H1 (cell line): ENCODE measurements at regions not wholly inside any gene's neighbourhood (a gene's known extent, or its start where the extent isn't known, plus 50 kb on each side); places are given as distances from the start of the nearest gene placed in this dataset.

ENCODE experiments used
- CTCF ChIA-PET: fragments of 300-600 bp; sonication (Branson Sonifier 250); formaldehyde crosslinking; loops from one replicate; lab custom pipeline; 2021; ENCODE audit not compliant: partially characterized antibody; lab: Charles Lee
- POLR2A ChIA-PET: fragments of 300-600 bp; sonication (Branson Sonifier 250); formaldehyde crosslinking; loops from one replicate; lab custom pipeline; 2021; ENCODE audit warnings: inconsistent platforms; ENCODE audit not compliant: partially characterized antibody; lab: Charles Lee
- DNase-seq, 2 experiments: peaks; one replicate each; pipeline versions ENCODE4 v3.0.0 to v3.0.0-alpha.2; 2010 to 2022; ENCODE audit warnings: low spot score in 2 of 2, low read depth in 1 of 2, mixed read lengths in 1 of 2
- FAIRE-seq: peaks from 2 replicates; lab custom pipeline; 2011; peaks lifted over from hg19 to GRCh38; lab: Jason Lieb, UNC
- H2AFZ ChIP-seq: 2 replicates; pipeline ENCODE4 v1.8.1; 2012; ENCODE audit warnings: low read length, inconsistent platforms
- H2AK5ac ChIP-seq: 2 replicates; pipeline ENCODE4 v1.6.1; 2013; ENCODE audit warnings: low read depth, low read length
- H2BK120ac ChIP-seq: replicated peaks from 2 replicates; pipeline ENCODE3; 2013; ENCODE audit warnings: low read depth, low read length, inconsistent platforms
- H2BK12ac ChIP-seq: 2 replicates; pipeline ENCODE4 v1.6.1; 2013; ENCODE audit warnings: low read depth, low read length
- H2BK15ac ChIP-seq: 2 replicates; pipeline ENCODE4 v1.6.1; 2013; ENCODE audit warnings: low read length
- H2BK20ac ChIP-seq: 2 replicates; pipeline ENCODE4 v1.6.1; 2013; ENCODE audit warnings: low read length
- H2BK5ac ChIP-seq: 2 replicates; pipeline ENCODE4 v1.6.1; 2013; ENCODE audit warnings: low read depth, low read length
- H3K14ac ChIP-seq: 2 replicates; pipeline ENCODE4 v1.6.1; 2013; ENCODE audit warnings: inconsistent platforms; ENCODE audit not compliant: insufficient read length
- H3K18ac ChIP-seq: 2 replicates; pipeline ENCODE4 v1.6.1; 2013; ENCODE audit warnings: low read length; ENCODE audit errors: extremely low read depth
- H3K23ac ChIP-seq: 2 replicates; pipeline ENCODE4 v1.6.1; 2013; ENCODE audit warnings: inconsistent platforms; ENCODE audit not compliant: insufficient read length
- H3K23me2 ChIP-seq: 2 replicates; pipeline ENCODE4 v1.6.1; 2013; ENCODE audit warnings: low read depth, low read length
- H3K27ac ChIP-seq: 2 replicates; pipeline ENCODE4 v1.6.1; 2011; ENCODE audit warnings: low read depth, low read length, inconsistent platforms
- H3K27me3 ChIP-seq, 4 experiments: replicated peaks in 1 of 4; 1 replicate in 1 of 4; 2 replicates in 3 of 4; pipeline versions ENCODE4 v1.6.1 to v1.8.1; 2011 to 2013; ENCODE audit warnings: low read length in 3 of 4, mild to moderate bottlenecking in 3 of 4, inconsistent platforms in 2 of 4, mixed read lengths in 2 of 4, moderate library complexity in 1 of 4; ENCODE audit not compliant: control insufficient read depth in 3 of 4, insufficient read depth in 3 of 4; ENCODE audit errors: extremely low read depth in 1 of 4
- H3K36me3 ChIP-seq, 4 experiments: 2 replicates each; pipeline versions ENCODE4 v1.6.1 to v1.8.1; 2011 to 2013; ENCODE audit warnings: mild to moderate bottlenecking in 4 of 4, low read length in 3 of 4, moderate library complexity in 2 of 4, control low read depth in 1 of 4, inconsistent platforms in 1 of 4; ENCODE audit not compliant: insufficient read depth in 4 of 4, control insufficient read depth in 2 of 4
- H3K4ac ChIP-seq: replicated peaks from 2 replicates; pipeline ENCODE3; 2013; ENCODE audit warnings: low read length, low read depth, mixed read lengths, inconsistent platforms; ENCODE audit not compliant: insufficient read length
- H3K4me1 ChIP-seq, 4 experiments: replicated peaks in 1 of 4; 1 replicate in 1 of 4; 2 replicates in 3 of 4; pipeline versions ENCODE4 v1.6.1 to v1.8.1; 2011 to 2013; ENCODE audit warnings: low read length in 3 of 4, inconsistent platforms in 2 of 4, mixed read lengths in 1 of 4; ENCODE audit not compliant: insufficient read depth in 4 of 4, control insufficient read depth in 3 of 4
- H3K4me2 ChIP-seq, 2 experiments: 2 replicates each; pipeline versions ENCODE4 v1.6.1 to v1.8.1; 2011 to 2013; ENCODE audit warnings: low read depth in 2 of 2, low read length in 2 of 2, control low read depth in 1 of 2, inconsistent platforms in 1 of 2, mild to moderate bottlenecking in 1 of 2; ENCODE audit not compliant: insufficient read depth in 1 of 2
- H3K4me3 ChIP-seq, 4 experiments: fragments of 200-600, 300-600 bp in 1 of 4; sonication (generic), shearing (Covaris generic), sonication (Bioruptor Twin) in 1 of 4; 2 replicates each; pipeline versions ENCODE4 v1.5.1 to v1.8.1; 2011 to 2016; ENCODE audit warnings: low read length in 4 of 4, low read depth in 3 of 4, control low read depth in 2 of 4, inconsistent platforms in 2 of 4, mild to moderate bottlenecking in 2 of 4, mixed read lengths in 1 of 4, moderate library complexity in 1 of 4; ENCODE audit not compliant: insufficient read depth in 2 of 4; ENCODE audit errors: extremely low read depth in 1 of 4
- H3K56ac ChIP-seq: replicated peaks from 2 replicates; pipeline ENCODE3; 2013; ENCODE audit warnings: low read depth, mild to moderate bottlenecking, mixed read lengths, low read length, inconsistent platforms; ENCODE audit not compliant: insufficient read length
- H3K79me1 ChIP-seq: 2 replicates; pipeline ENCODE4 v1.6.1; 2013; ENCODE audit warnings: low read depth, low read length, control low read depth
- H3K79me2 ChIP-seq, 2 experiments: 2 replicates each; pipeline versions ENCODE4 v1.6.1 to v1.8.1; 2012 to 2013; ENCODE audit warnings: low read length in 2 of 2, mild to moderate bottlenecking in 2 of 2, inconsistent platforms in 1 of 2; ENCODE audit not compliant: insufficient read depth in 2 of 2, control insufficient read depth in 1 of 2
- H3K9ac ChIP-seq, 4 experiments: replicated peaks in 1 of 4; 1 replicate in 1 of 4; 2 replicates in 3 of 4; pipeline versions ENCODE4 v1.6.1 to v1.8.1; 2011 to 2013; ENCODE audit warnings: low read depth in 3 of 4, low read length in 3 of 4, control low read depth in 2 of 4, mild to moderate bottlenecking in 2 of 4, moderate library complexity in 2 of 4, inconsistent platforms in 1 of 4; ENCODE audit errors: extremely low read depth in 1 of 4
- H3K9me3 ChIP-seq, 2 experiments: 2 replicates each; pipeline versions ENCODE4 v1.6.1 to v1.8.1; 2012 to 2013; ENCODE audit warnings: mild to moderate bottlenecking in 2 of 2, moderate library complexity in 2 of 2, control low read depth in 1 of 2, inconsistent platforms in 1 of 2, low read depth in 1 of 2, low read length in 1 of 2, mixed read lengths in 1 of 2; ENCODE audit not compliant: insufficient read depth in 2 of 2
- H4K20me1 ChIP-seq, 2 experiments: replicated peaks in 1 of 2; 2 replicates each; pipeline versions ENCODE3 to v1.8.1; 2011 to 2013; ENCODE audit warnings: inconsistent platforms in 2 of 2, low read length in 2 of 2, mild to moderate bottlenecking in 1 of 2; ENCODE audit not compliant: insufficient read depth in 2 of 2, control insufficient read depth in 1 of 2
- H4K5ac ChIP-seq: 2 replicates; pipeline ENCODE4 v1.6.1; 2013; ENCODE audit warnings: low read length, low read depth, mixed read lengths, inconsistent platforms; ENCODE audit not compliant: insufficient read length
- H4K8ac ChIP-seq: 2 replicates; pipeline ENCODE4 v1.8.0; 2013; ENCODE audit warnings: mild to moderate bottlenecking, moderate library complexity, low read length, inconsistent platforms; ENCODE audit not compliant: insufficient read depth; ENCODE audit errors: extremely low read depth
- H4K91ac ChIP-seq: replicated peaks from 2 replicates; pipeline ENCODE3; 2013; ENCODE audit warnings: low read length, mixed read lengths, inconsistent platforms; ENCODE audit not compliant: insufficient read length
- GTF2F1 ChIP-seq: IDR thresholded peaks from 2 replicates; pipeline ENCODE4 v1.6.1; 2012; ENCODE audit warnings: low read depth, low read length, improper control_type of control experiment, borderline replicate concordance
- TAF1 ChIP-seq: IDR thresholded peaks from 2 replicates; pipeline ENCODE4 v1.6.1; 2011; ENCODE audit warnings: mild to moderate bottlenecking, low read depth, low read length
- TBP ChIP-seq: IDR thresholded peaks from 2 replicates; pipeline ENCODE4 v1.6.1; 2011; ENCODE audit warnings: low read depth, low read length, improper control_type of control experiment
- TEAD4 ChIP-seq: IDR thresholded peaks from 2 replicates; pipeline ENCODE4 v1.6.1; 2012; ENCODE audit warnings: low read depth, low read length, inconsistent platforms, mixed read lengths
- WGBS, 2 experiments: shearing (Covaris generic) in 1 of 2; methylation state at CpG; one replicate each; pipeline versions ENCODE4 v1.1.6 to v1.1.7; 2013 to 2015; ENCODE audit warnings: low lambda C conversion rate in 2 of 2, mixed read lengths in 2 of 2, inconsistent platforms in 1 of 2, low coverage in 1 of 2, missing lambda C conversion rate in 1 of 2; ENCODE audit not compliant: insufficient replicate concordance in 2 of 2, insufficient coverage in 1 of 2, insufficient read length in 1 of 2; ENCODE audit errors: extremely low coverage in 1 of 2, missing lambda C conversion rate in 1 of 2; 5-methylcytosine and 5-hydroxymethylcytosine counted together

GRCh38 chr14:80352471-80352870 lies 141.2 kb upstream of the DIO2 start:
- Histone ChIP-seq H3K23me2 (no peaks in the 10 kb centered on the region), H4K8ac (no peak overlapping the region), H3K27ac (no peak overlapping the region), H2BK5ac (no peak overlapping the region), H3K36me3 (no peaks in the 10 kb centered on the region), H2BK20ac (no peak overlapping the region), H3K14ac (no peak overlapping the region), H4K5ac (no peak overlapping the region), H2BK12ac (no peak overlapping the region), H3K79me2 (no peaks in the 10 kb centered on the region), H3K4me3 (no peak overlapping the region), H3K4ac (no peak overlapping the region), H3K18ac (no peak overlapping the region), H3K9me3 (no peaks in the 10 kb centered on the region), H3K79me1 (no peaks in the 10 kb centered on the region), H4K91ac (no peak overlapping the region), H4K20me1 (no peaks in the 10 kb centered on the region), H3K56ac (no peak overlapping the region), H2BK120ac (no peak overlapping the region), H3K4me1 (no peaks in the 10 kb centered on the region), H3K27me3 (peaks cover 0 to 1% (median 0%) of the 10 kb centered on the region in 4 experiments; a peak in 1 of 7 replicates), H2BK15ac (no peak overlapping the region), H3K4me2 (no peak overlapping the region), H2AK5ac (no peak overlapping the region), H2AFZ (no peak overlapping the region), H3K9ac (no peak overlapping the region), H3K23ac (no peak overlapping the region)
- no peak for DNase-seq
- TF ChIP-seq TEAD4 (no peak), GTF2F1 (no peak), TBP (no peak), TAF1 (no peak)
- POLR2A ChIA-PET: no interaction called here
- WGBS, 2 experiments: 81% methylated on average over 1 of the region's 1 CpG; no CpG with 5 or more reads in 1 of the 2 experiments
- no peak for FAIRE-seq
- CTCF ChIA-PET: interaction anchor here (1.2 to 1.7 kb wide), 2 partner anchors 12 to 139 kb away, joined by 4 to 5 read pairs; no protein-coding TSS in a partner anchor
